ENCODE measurements at regions not wholly inside any gene's neighbourhood (a gene's known extent, or its start where the extent isn't known, plus 50 kb on each side); places are given as distances from the start of the nearest gene placed in this dataset.

- TF ChIP-seq, protein P1, sequence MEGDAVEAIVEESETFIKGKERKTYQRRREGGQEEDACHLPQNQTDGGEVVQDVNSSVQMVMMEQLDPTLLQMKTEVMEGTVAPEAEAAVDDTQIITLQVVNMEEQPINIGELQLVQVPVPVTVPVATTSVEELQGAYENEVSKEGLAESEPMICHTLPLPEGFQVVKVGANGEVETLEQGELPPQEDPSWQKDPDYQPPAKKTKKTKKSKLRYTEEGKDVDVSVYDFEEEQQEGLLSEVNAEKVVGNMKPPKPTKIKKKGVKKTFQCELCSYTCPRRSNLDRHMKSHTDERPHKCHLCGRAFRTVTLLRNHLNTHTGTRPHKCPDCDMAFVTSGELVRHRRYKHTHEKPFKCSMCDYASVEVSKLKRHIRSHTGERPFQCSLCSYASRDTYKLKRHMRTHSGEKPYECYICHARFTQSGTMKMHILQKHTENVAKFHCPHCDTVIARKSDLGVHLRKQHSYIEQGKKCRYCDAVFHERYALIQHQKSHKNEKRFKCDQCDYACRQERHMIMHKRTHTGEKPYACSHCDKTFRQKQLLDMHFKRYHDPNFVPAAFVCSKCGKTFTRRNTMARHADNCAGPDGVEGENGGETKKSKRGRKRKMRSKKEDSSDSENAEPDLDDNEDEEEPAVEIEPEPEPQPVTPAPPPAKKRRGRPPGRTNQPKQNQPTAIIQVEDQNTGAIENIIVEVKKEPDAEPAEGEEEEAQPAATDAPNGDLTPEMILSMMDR (IDR thresholded peaks at IDR 0.05) = no peak
- no peak for TF ChIP-seq POLR2A (IDR thresholded peaks at IDR 0.05)
These were observed 65.0 kb upstream of the DDHD1 start for GRCh38 chr14:53218161-53218560.

Data from thyroid gland (tissue), 4 donors.